Esophagus squamous epithelium (tissue), 4 donors: ENCODE measurements at regions not wholly inside any gene's neighbourhood (a gene's known extent, or its start where the extent isn't known, plus 50 kb on each side); places are given as distances from the start of the nearest gene placed in this dataset.

ENCODE experiments used
- POLR2A ChIP-seq, 4 donors: fragments of 450-650 bp; IDR thresholded peaks; one replicate each; pipeline ENCODE4 v1.6.1; 2017; ENCODE audit warnings: antibody characterized with exemption in 4 of 4, mild to moderate bottlenecking in 4 of 4, moderate library complexity in 3 of 4
- TF ChIP-seq, protein P1 (sequence below), 6 experiments: fragments of 450-650 bp in 4 of 6; fragments of 200-600 bp in 2 of 6; sonication (generic) in 2 of 6; IDR thresholded peaks; one replicate each; pipeline ENCODE4 v1.5.1; 2016 to 2019; ENCODE audit warnings: antibody characterized with exemption in 6 of 6, mild to moderate bottlenecking in 4 of 6, moderate library complexity in 4 of 6

DNA sequence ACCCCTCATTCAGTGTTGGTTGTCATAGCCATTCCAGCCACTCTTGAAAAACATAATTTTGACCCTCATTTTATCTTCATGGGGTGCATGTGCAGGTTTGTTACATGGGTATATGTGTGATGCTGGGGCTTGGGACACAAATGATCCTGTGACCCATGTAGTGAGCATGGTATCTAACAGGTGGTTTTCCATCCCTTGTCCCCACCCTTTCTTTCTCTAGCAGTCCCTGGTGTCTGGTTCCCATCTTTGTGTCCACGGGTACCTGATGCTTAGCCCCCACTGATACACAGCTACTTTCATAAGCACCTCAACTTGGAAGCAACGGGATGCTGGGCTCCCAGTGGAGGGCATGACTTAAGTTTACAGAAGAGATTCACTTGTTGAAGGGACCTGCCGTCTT, 373.5 kb downstream of the UQCRFS1 start:
- TF ChIP-seq, protein P1, sequence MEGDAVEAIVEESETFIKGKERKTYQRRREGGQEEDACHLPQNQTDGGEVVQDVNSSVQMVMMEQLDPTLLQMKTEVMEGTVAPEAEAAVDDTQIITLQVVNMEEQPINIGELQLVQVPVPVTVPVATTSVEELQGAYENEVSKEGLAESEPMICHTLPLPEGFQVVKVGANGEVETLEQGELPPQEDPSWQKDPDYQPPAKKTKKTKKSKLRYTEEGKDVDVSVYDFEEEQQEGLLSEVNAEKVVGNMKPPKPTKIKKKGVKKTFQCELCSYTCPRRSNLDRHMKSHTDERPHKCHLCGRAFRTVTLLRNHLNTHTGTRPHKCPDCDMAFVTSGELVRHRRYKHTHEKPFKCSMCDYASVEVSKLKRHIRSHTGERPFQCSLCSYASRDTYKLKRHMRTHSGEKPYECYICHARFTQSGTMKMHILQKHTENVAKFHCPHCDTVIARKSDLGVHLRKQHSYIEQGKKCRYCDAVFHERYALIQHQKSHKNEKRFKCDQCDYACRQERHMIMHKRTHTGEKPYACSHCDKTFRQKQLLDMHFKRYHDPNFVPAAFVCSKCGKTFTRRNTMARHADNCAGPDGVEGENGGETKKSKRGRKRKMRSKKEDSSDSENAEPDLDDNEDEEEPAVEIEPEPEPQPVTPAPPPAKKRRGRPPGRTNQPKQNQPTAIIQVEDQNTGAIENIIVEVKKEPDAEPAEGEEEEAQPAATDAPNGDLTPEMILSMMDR (IDR thresholded peaks at IDR 0.05), result no peak
- TF ChIP-seq POLR2A (IDR thresholded peaks at IDR 0.05), result no peak
